ENCODE measurements at regions not wholly inside any gene's neighbourhood (a gene's known extent, or its start where the extent isn't known, plus 50 kb on each side); places are given as distances from the start of the nearest gene placed in this dataset.

GRCh38 chr6:4489538-4489937 lies 286.7 kb upstream of the CDYL start:
- H3K4me3 ChIP-seq (ENCODE audit: low read depth, low read length): no peak overlapping the region
- no peak for TF ChIP-seq CTCF (IDR thresholded peaks at IDR 0.05; ENCODE audit: borderline replicate concordance, insufficient read depth, low read depth, low read length)

- no peak for TF ChIP-seq CTCF (IDR thresholded peaks at IDR 0.05; ENCODE audit: borderline replicate concordance, insufficient read depth, low read depth, low read length)
Measured at GRCh38 chr6:4488389-4488788, 287.8 kb upstream of the CDYL start.

GRCh38 chr6:4487538-4487937 lies 288.7 kb upstream of the CDYL start:
- no peak for TF ChIP-seq CTCF (IDR thresholded peaks at IDR 0.05; ENCODE audit: borderline replicate concordance, insufficient read depth, low read depth, low read length)
- no peak overlapping the region for H3K4me3 ChIP-seq (ENCODE audit: low read depth, low read length)

More at GRCh38 chr6:4488389-4488788, 287.8 kb upstream of the CDYL start:
- H3K4me3 ChIP-seq (ENCODE audit: low read depth, low read length): no peak overlapping the region

GRCh38 chr6:4486568-4487315 lies 289.5 kb upstream of the CDYL start:
- TF ChIP-seq CTCF (IDR thresholded peaks at IDR 0.05; ENCODE audit: borderline replicate concordance, insufficient read depth, low read depth, low read length): no peak
- no peak overlapping the region for H3K4me3 ChIP-seq (ENCODE audit: low read depth, low read length)

- no peak for TF ChIP-seq CTCF (IDR thresholded peaks at IDR 0.05; ENCODE audit: borderline replicate concordance, insufficient read depth, low read depth, low read length)
- no peak overlapping the region for H3K4me3 ChIP-seq (ENCODE audit: low read depth, low read length)
Measured at GRCh38 chr6:4485735-4486134, 290.5 kb upstream of the CDYL start.

- TF ChIP-seq CTCF (IDR thresholded peaks at IDR 0.05; ENCODE audit: borderline replicate concordance, insufficient read depth, low read depth, low read length): no peak
- no peak overlapping the region for H3K4me3 ChIP-seq (ENCODE audit: low read depth, low read length)
Measured at GRCh38 chr6:4482461-4482860, 293.7 kb upstream of the CDYL start.

Data from GM12875 (cell line).